Immature natural killer cell (primary cell): ENCODE measurements at regions not wholly inside any gene's neighbourhood (a gene's known extent, or its start where the extent isn't known, plus 50 kb on each side); places are given as distances from the start of the nearest gene placed in this dataset.

ENCODE experiments used
- DNase-seq, 3 donors: peaks; one replicate each; pipeline ENCODE4 v3.0.0; 2022; ENCODE audit warnings: mixed read lengths in 1 of 3
- H3K27ac Mint-ChIP-seq, 6 donors: one replicate each; pipeline ENCODE4 v1.8.0; 2020; ENCODE audit warnings: mixed read lengths in 6 of 6, mild to moderate bottlenecking in 5 of 6, inconsistent platforms in 4 of 6, moderate library complexity in 3 of 6
- H3K27me3 Mint-ChIP-seq, 3 donors: one replicate each; pipeline ENCODE4 v1.8.0; 2020 to 2021; ENCODE audit warnings: low read depth in 3 of 3, mild to moderate bottlenecking in 3 of 3, mixed read lengths in 3 of 3, moderate library complexity in 3 of 3, inconsistent platforms in 1 of 3
- H3K36me3 Mint-ChIP-seq, 3 donors: one replicate each; pipeline ENCODE4 v1.8.0; 2020; ENCODE audit warnings: mixed read lengths in 3 of 3, inconsistent platforms in 2 of 3, mild to moderate bottlenecking in 2 of 3
- H3K4me1 Mint-ChIP-seq, 2 donors: one replicate each; pipeline ENCODE4 v1.8.0; 2020; ENCODE audit warnings: inconsistent platforms in 2 of 2, mild to moderate bottlenecking in 2 of 2, mixed read lengths in 2 of 2, moderate library complexity in 1 of 2
- H3K4me3 Mint-ChIP-seq, 5 donors: one replicate each; pipeline ENCODE4 v1.8.0; 2020; ENCODE audit warnings: mild to moderate bottlenecking in 5 of 5, mixed read lengths in 5 of 5, inconsistent platforms in 3 of 5, moderate library complexity in 3 of 5
- H3K9me3 Mint-ChIP-seq, 6 donors: one replicate each; pipeline ENCODE4 v1.8.0; 2020; ENCODE audit warnings: mild to moderate bottlenecking in 6 of 6, mixed read lengths in 6 of 6, inconsistent platforms in 4 of 6, moderate library complexity in 3 of 6

GRCh38 chr22:22045571-22046335, 63.2 kb upstream of the TOP3B start:
- H3K9me3 Mint-ChIP-seq: peaks cover 0 to 2% (median 0%) of the 10 kb centered on the region in 6 donors
- no peak overlapping the region for H3K27ac Mint-ChIP-seq
- H3K27me3 Mint-ChIP-seq: peaks cover 0 to 10% (median 5%) of the 10 kb centered on the region in 3 donors
- no peak for DNase-seq
- H3K36me3 Mint-ChIP-seq: no peaks in the 10 kb centered on the region
- H3K4me1 Mint-ChIP-seq: no peaks in the 10 kb centered on the region
- H3K4me3 Mint-ChIP-seq: no peak overlapping the region

DNA sequence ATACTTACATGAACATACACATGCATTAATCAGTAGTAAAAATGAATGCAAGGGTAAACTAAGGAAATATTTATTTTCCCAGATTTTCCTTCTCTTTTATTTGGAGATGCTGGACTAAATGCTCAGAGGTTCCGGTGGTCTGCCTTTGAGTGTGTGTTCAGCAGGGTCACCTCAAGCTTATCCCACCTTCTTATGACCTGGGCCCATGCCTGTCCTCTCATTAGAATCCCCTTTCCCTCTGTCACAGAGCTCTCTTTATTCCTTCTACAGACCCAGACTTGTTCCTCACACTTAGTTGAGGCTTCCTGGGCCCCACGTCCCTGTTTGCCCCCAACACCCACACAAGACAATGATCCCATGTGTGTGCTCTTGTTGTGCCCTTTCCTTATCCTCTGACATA, 61.6 kb upstream of the TOP3B start:
- H3K9me3 Mint-ChIP-seq: peaks cover 0 to under 1% (median 0%) of the 10 kb centered on the region in 6 donors
- no peak for DNase-seq
- H3K27ac Mint-ChIP-seq: peak overlapping the region in 1 of 6 donors; percentile 30
- peaks cover 0 to 12% (median 5%) of the 10 kb centered on the region in 3 donors for H3K27me3 Mint-ChIP-seq
- H3K4me3 Mint-ChIP-seq: no peak overlapping the region
- H3K4me1 Mint-ChIP-seq: no peaks in the 10 kb centered on the region
- H3K36me3 Mint-ChIP-seq: no peaks in the 10 kb centered on the region

- H3K27me3 Mint-ChIP-seq: peaks cover 1 to 11% (median 5%) of the 10 kb centered on the region in 3 donors
- H3K4me3 Mint-ChIP-seq: no peak overlapping the region
- H3K27ac Mint-ChIP-seq: no peak overlapping the region
- no peak for DNase-seq
- H3K36me3 Mint-ChIP-seq: no peaks in the 10 kb centered on the region
- no peaks in the 10 kb centered on the region for H3K9me3 Mint-ChIP-seq
- no peaks in the 10 kb centered on the region for H3K4me1 Mint-ChIP-seq
Observed at GRCh38 chr22:22043296-22044078, 60.9 kb upstream of the TOP3B start.

DNA sequence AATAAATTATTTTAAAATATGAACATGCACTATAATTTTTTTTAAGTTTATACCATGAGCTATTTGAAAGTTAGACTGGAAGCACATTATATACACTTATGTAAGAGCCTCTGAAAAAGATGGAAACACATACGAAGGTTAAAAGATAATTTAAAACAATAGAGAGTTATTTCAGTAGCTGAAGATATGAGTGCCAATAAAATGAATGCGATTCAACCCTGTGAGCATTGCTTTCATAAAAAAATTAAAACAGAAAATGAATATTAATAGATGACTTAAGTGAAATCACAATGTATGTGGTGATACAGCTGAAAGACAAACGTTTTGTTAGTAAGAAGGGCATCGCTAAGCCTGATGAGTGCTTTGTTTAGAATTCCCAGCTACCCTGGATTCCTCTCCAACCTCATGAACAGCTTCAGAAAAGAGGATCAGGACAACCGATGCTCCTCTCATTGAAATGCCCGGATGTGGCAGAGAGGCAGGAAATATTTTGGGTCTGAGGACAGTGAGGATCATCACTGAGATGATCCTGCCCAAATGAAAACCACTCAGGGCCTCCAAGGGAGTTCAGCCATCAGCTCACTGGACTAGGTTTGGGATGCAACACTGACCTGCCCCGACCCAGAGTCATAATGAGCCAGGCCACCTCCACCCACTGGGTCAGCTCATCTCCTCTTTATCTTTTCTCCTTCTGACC, 60.2 kb upstream of the TOP3B start:
- H3K4me3 Mint-ChIP-seq: no peak overlapping the region
- H3K9me3 Mint-ChIP-seq: no peaks in the 10 kb centered on the region
- peaks cover 1 to 10% (median 5%) of the 10 kb centered on the region in 3 donors for H3K27me3 Mint-ChIP-seq
- no peaks in the 10 kb centered on the region for H3K4me1 Mint-ChIP-seq
- no peak overlapping the region for H3K27ac Mint-ChIP-seq
- H3K36me3 Mint-ChIP-seq: no peaks in the 10 kb centered on the region
- DNase-seq: no peak

GRCh38 chr22:22042009-22042408, 59.4 kb upstream of the TOP3B start:
- Mint-ChIP-seq H3K4me1 (no peaks in the 10 kb centered on the region), H3K27ac (no peak overlapping the region), H3K27me3 (peaks cover 1 to 10% (median 5%) of the 10 kb centered on the region in 3 donors), H3K4me3 (no peak overlapping the region), H3K36me3 (no peaks in the 10 kb centered on the region), H3K9me3 (no peaks in the 10 kb centered on the region)
- no peak for DNase-seq

- H3K27ac Mint-ChIP-seq: no peak overlapping the region
- H3K9me3 Mint-ChIP-seq: no peaks in the 10 kb centered on the region
- H3K4me3 Mint-ChIP-seq: no peak overlapping the region
- no peaks in the 10 kb centered on the region for H3K36me3 Mint-ChIP-seq
- no peaks in the 10 kb centered on the region for H3K4me1 Mint-ChIP-seq
- no peak for DNase-seq
- H3K27me3 Mint-ChIP-seq: peaks cover 1 to 7% (median 7%) of the 10 kb centered on the region in 3 donors
Observed at GRCh38 chr22:22040908-22041307, 58.3 kb upstream of the TOP3B start.

DNA sequence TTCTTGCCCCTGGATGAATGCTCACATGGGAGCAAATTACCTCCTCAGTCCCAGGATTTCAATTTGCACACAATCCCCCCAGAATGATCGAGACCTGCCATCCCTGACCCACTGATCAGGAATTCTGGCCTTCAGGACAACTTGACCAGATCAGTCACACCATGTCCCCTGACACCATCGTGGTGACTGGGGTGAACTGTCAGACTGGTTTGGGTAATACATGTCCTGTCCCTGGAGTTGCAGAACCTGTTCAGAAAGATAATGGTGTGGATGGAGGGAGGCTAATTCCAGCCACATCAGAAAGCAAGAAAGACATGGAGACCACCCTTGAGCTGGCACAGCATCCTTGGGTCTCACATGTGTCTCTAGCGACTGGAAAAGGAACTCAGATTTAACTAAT, 57.9 kb upstream of the TOP3B start:
- peaks cover 1 to 9% (median 7%) of the 10 kb centered on the region in 3 donors for H3K27me3 Mint-ChIP-seq
- no peak overlapping the region for H3K27ac Mint-ChIP-seq
- no peaks in the 10 kb centered on the region for H3K9me3 Mint-ChIP-seq
- no peaks in the 10 kb centered on the region for H3K4me1 Mint-ChIP-seq
- H3K36me3 Mint-ChIP-seq: no peaks in the 10 kb centered on the region
- no peak for DNase-seq
- H3K4me3 Mint-ChIP-seq: no peak overlapping the region

DNA sequence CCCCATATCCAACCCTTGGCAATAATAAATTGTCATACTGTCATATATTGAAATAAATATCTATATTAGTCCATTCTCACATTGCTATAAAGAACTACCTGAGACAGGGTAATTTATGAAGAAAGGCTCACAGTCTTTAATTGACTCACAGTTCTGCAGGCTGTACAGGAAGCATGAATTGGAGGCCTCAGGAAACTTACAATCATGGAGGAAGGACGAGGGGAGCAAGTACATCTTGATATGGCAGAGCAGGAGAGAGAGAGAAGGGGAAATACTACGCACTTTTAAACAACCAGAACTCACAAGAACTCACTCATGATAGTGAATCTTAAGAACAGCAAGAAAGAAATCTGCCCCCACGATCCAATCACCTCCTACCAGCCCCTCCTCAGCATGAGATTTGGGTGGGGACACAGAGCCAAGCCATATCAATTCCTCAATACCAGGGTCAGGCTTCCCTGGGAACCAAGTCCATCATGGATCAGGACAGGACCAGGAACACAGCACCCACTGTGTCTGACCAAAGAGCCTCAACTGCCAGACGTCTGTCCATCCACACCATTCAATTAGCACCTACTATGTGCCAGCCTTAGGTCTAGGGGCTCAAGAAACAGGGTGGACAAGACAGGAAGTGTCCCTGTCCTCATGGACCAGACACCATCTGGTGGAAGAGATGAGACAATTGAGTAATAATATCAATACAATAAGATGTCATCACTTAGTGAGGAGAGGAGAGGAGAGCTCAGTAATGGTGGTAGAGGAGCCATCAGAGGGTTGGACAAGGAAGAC, 56.9 kb upstream of the TOP3B start:
- no peak overlapping the region for H3K4me3 Mint-ChIP-seq
- H3K4me1 Mint-ChIP-seq: no peaks in the 10 kb centered on the region
- no peaks in the 10 kb centered on the region for H3K36me3 Mint-ChIP-seq
- no peak for DNase-seq
- no peaks in the 10 kb centered on the region for H3K9me3 Mint-ChIP-seq
- peaks cover 1 to 7% (median 6%) of the 10 kb centered on the region in 3 donors for H3K27me3 Mint-ChIP-seq
- H3K27ac Mint-ChIP-seq: no peak overlapping the region

DNA sequence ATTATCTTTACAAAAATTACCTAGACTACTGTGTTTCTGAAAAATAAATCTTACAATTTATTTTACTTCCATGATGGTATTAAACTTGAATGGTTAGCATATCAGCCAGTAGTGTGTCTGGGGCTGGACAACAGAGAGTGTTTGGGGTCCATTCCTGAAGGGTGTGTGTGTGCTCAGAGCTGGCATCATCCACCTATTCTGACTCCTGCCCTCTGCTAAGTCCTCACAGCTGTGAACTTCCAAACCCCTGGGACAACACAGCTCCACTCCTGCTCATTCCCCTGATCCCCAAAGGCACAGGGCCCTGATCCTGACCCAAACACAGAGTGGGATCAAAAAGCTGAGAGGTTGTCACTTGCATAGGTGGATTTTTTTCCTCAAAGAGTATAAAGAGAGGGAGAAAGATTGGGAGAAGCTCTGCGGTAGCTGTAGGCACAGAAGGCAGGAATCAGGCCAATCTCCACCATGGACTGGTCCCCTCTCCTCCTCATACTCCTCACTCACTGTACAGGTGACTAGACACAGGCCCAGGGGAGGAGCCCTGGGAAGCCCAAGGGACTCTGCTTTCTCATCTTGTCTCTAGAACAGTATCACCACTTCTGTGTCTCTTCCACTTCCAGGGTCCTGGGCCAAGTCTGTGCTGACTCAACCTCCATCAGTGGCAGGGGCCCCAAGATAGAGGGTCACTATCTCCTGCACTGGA, 55.7 kb upstream of the TOP3B start:
- Mint-ChIP-seq H3K36me3 (no peaks in the 10 kb centered on the region), H3K9me3 (no peaks in the 10 kb centered on the region), H3K27me3 (peaks cover 4 to 6% (median 5%) of the 10 kb centered on the region in 3 donors), H3K4me3 (no peak overlapping the region), H3K27ac (no peak overlapping the region), H3K4me1 (no peaks in the 10 kb centered on the region)
- DNase-seq: no peak

DNA sequence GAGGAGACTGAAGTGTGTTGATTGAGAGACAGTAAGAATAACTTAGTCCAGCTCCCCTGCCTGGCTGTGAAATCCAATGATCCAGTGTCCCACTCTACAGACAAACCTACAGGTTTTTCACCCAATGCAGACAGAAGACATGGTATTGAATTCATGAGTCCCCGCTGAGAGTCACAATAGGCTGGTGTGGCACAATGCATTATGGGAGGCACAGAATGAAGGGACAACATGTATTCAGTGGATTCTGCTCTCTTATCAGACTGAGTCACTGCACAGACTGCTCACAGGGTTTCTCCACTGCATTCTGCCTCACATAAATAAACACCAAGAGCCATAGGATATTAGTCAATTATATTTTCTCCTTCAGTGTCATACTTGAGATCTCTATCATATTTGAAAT, 55.2 kb upstream of the TOP3B start:
- no peak overlapping the region for H3K27ac Mint-ChIP-seq
- DNase-seq: no peak
- no peaks in the 10 kb centered on the region for H3K36me3 Mint-ChIP-seq
- H3K9me3 Mint-ChIP-seq: no peaks in the 10 kb centered on the region
- H3K4me1 Mint-ChIP-seq: no peaks in the 10 kb centered on the region
- H3K4me3 Mint-ChIP-seq: no peak overlapping the region
- peaks cover 4 to 6% (median 5%) of the 10 kb centered on the region in 3 donors for H3K27me3 Mint-ChIP-seq

DNA sequence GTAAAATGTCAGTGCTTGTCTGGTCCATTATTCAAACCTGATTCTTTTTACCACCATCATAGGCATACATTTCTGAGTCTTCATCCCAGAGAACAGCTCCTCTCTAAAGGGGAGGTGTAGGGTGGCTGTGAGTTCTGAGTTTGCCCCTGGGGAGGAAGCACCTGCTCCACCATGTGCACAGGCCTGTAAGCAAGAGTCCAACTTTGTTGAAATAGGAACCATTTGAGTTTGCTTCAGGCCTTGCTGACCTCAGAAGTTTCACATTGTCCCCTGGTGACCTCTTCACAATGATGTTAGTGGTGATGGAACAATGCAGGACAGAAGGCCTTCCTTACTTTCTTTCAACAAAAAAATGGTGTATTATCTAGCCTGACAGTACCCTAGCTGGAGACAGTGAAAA, 54.6 kb upstream of the TOP3B start:
- Mint-ChIP-seq H3K27me3 (peaks cover 4 to 8% (median 6%) of the 10 kb centered on the region in 3 donors), H3K27ac (no peak overlapping the region), H3K36me3 (no peaks in the 10 kb centered on the region), H3K4me1 (no peaks in the 10 kb centered on the region), H3K9me3 (no peaks in the 10 kb centered on the region), H3K4me3 (no peak overlapping the region)
- no peak for DNase-seq

DNA sequence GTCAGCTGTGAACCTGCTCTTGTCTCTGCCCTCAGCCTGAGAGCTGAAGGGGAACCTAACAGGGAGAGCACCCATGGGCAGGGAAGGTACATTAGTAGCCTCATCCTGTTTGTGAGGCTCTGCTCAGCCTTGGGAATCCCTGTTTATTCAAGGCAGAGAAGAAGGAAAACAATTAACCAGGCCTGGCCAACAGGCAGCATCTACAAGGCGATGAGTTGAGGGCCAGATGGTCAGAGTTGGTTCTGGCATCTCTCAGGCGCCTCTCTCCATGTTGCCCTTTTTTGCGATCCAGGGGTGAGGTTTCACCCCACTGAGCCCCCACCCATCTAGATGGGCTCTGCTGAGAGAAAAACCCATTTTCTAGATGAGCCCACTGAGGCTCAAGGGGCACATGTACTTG, 54.0 kb upstream of the TOP3B start:
- no peak overlapping the region for H3K27ac Mint-ChIP-seq
- DNase-seq: no peak
- H3K4me1 Mint-ChIP-seq: no peaks in the 10 kb centered on the region
- H3K36me3 Mint-ChIP-seq: no peaks in the 10 kb centered on the region
- H3K4me3 Mint-ChIP-seq: no peak overlapping the region
- peaks cover 4 to 9% (median 6%) of the 10 kb centered on the region in 3 donors for H3K27me3 Mint-ChIP-seq
- H3K9me3 Mint-ChIP-seq: no peaks in the 10 kb centered on the region

DNA sequence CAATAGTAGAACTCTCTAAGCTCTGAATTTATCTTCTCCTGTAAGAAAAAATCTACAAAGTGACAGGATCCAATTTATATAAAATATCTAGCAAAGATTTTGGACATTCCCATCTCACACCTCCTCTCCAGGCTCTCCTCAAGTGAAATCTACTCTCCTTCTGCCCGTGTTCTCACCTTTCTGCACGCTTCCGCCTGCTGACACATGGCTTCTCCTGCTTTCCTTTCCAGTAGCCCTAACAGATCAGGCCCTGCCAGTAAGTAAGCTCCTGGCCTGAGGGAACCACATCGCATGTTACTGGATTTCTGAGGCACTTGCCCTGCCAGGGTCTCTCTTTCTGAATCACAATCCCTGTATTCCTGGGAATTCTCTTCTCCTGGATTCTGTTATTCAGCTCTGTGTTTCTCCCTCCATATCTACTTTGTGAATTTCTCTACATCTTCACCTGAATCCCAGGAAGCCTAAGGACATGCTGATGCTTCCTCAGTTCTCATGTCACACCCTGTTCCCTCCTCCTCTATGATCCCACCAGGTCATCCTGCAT, 53.3 kb upstream of the TOP3B start:
- Mint-ChIP-seq H3K36me3 (no peaks in the 10 kb centered on the region), H3K27me3 (peaks cover 4 to 9% (median 6%) of the 10 kb centered on the region in 3 donors), H3K27ac (peak overlapping the region in 1 of 6 donors; percentile 67), H3K4me3 (no peak overlapping the region), H3K4me1 (no peaks in the 10 kb centered on the region), H3K9me3 (no peaks in the 10 kb centered on the region)
- no peak for DNase-seq
